ENCODE measurements at regions not wholly inside any gene's neighbourhood (a gene's known extent, or its start where the extent isn't known, plus 50 kb on each side); places are given as distances from the start of the nearest gene placed in this dataset.

DNA sequence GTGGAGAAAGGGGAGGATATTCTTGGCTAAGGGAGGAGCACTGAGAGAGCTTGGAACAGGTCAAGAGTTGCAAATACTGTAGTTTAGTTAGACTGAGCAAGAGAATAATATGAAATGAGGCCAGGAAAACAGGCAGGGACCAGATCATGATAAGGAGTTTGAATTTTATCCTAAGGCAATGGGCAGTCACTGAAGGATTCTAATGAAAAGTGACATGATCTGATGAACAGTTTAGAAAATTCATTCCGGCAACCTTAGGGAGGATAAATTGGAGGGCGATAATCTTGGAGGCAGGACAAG, 276.1 kb downstream of the PLK2 start:
- TF ChIP-seq GABPA (IDR thresholded peaks at IDR 0.05 in 1 of 2, conservative IDR thresholded peaks at IDR 0.05 in 1 of 2) (no peak), CTCF (IDR thresholded peaks at IDR 0.05; ENCODE audit: low read depth, low read length, missing input control) (no peak), YY1 (IDR thresholded peaks at IDR 0.05) (no peak)

Measured in liver (tissue), 3 donors.